ENCODE measurements at regions not wholly inside any gene's neighbourhood (a gene's known extent, or its start where the extent isn't known, plus 50 kb on each side); places are given as distances from the start of the nearest gene placed in this dataset.

DNA sequence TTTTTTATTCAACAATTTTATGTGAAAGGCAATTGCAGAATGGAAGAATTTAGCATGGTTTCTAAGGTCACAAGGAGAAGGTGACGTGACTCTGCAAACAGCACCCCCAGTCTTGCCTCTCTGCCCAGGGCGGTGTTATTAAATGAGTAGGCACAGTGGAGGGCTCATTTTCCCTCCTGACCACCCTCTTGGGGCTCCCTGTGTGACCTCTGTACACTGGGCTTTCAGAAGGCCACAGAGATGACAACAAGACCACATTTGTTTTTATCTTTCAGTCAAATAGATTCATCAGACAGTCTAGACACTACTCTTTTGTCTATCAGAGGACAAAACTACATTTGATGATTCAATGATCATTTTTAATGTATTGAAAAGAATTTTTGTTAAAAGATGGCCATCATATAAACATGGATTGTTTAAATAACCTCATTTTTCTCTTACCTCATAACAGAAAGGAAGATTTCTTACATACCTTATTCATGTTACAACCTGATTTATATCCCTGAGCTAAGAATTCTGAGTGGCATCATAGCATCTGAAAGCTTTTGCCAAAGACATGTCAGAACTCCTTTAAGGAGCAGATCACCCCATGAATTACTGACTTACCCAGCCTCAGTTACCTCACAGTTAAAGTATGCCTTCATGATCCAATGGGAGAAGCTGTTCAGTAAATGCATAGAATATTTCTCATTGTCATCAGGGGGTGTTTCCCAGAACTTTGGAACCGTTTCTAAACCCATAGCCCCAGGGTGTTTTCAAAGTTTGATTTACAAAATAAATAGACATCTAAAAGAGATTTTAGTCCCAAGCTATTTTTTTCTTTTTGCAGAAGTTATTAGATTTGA, 184.0 kb upstream of the RFC3 start:
- DNase-seq, result no peak
- Histone ChIP-seq H3K4me3 (ENCODE audit: insufficient read depth, low read depth, low read length) (no peak overlapping the region), H3K36me3 (replicated peaks; ENCODE audit: control insufficient read depth, insufficient read depth, low read length) (no peaks in the 10 kb centered on the region), H3K27me3 (ENCODE audit: control insufficient read depth, insufficient read depth, low read length) (no peaks in the 10 kb centered on the region)

DNA sequence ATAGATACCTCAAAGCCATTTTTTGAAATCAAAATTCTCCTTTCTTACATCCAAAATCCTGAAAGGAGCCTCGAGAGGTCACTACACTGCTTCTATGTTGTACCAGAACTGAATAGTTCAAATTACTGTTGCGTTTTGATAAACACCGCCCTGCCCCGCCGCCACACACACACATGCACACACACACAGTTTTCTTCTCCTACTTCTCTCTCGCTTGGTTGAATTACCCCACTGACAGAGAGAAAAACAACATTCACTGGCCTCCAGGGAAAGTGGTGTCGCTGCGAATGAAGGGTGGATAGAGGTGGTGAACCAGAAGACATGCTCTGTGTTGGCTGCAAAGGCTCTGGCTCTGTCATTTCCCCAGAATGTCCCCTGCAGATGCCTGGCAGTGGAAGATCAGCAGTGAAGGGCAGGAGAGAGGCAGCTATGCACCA, 183.4 kb upstream of the RFC3 start:
- Histone ChIP-seq H3K27me3 (ENCODE audit: control insufficient read depth, insufficient read depth, low read length) (no peaks in the 10 kb centered on the region), H3K36me3 (replicated peaks; ENCODE audit: control insufficient read depth, insufficient read depth, low read length) (no peaks in the 10 kb centered on the region), H3K4me3 (ENCODE audit: insufficient read depth, low read depth, low read length) (no peak overlapping the region)
- no peak for DNase-seq

DNA sequence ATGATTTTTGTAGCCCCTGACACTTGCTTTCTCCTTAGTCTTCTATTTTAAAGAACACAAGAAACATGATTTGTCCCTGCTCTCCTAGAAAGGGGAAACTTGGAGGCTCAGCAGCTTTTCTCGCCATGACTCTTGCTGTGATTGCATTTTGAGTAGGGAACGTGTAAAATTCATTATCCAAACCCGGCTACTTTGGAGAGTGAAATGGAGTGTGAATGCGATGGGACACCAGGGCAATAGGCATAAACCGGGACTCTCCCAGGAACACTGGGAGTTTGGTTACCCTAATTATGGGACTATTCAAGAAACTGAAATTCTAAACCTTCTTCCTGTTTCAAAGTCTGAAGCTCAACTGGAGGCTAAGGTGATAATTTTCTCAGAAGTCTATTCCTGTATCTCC, 181.7 kb upstream of the RFC3 start:
- no peak overlapping the region for H3K4me3 ChIP-seq (ENCODE audit: insufficient read depth, low read depth, low read length)
- no peaks in the 10 kb centered on the region for H3K36me3 ChIP-seq (replicated peaks; ENCODE audit: control insufficient read depth, insufficient read depth, low read length)
- no peaks in the 10 kb centered on the region for H3K27me3 ChIP-seq (ENCODE audit: control insufficient read depth, insufficient read depth, low read length)
- DNase-seq, result no peak

DNA sequence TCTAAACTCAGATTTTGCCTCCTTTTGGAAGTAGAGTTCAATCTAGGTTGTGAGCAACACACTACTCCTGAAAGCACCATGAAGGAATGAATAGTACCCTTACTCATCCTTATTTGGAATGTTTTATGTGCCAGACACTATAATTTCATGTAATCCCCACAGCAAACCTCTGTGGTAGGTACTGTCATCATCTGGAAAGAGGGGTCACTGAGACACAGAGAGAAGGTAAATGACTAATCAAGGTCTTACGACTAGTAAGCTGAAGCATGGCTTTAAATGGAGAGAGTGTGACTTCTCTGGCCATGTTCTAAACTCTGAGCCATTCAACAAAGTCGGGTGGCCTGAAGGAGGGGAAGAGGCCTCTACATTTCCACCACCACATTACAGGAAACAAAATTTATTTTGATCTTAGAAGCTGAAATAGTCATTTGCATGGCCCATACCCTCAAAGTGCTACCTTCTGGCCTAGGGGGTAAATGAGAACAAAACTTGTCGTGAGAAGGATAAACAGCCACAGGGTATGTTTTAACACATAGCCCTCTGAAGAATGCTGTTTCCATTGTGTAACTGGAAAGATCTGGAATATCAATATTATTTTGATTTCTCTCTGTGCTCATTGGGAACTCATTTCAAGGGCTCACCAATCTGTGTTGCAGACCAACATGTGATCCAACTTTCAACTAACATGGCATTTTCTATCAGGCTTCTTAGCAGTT, 180.8 kb upstream of the RFC3 start:
- Histone ChIP-seq H3K4me3 (ENCODE audit: insufficient read depth, low read depth, low read length) (no peak overlapping the region), H3K27me3 (ENCODE audit: control insufficient read depth, insufficient read depth, low read length) (no peaks in the 10 kb centered on the region), H3K36me3 (replicated peaks; ENCODE audit: control insufficient read depth, insufficient read depth, low read length) (no peaks in the 10 kb centered on the region)
- no peak for DNase-seq

DNA sequence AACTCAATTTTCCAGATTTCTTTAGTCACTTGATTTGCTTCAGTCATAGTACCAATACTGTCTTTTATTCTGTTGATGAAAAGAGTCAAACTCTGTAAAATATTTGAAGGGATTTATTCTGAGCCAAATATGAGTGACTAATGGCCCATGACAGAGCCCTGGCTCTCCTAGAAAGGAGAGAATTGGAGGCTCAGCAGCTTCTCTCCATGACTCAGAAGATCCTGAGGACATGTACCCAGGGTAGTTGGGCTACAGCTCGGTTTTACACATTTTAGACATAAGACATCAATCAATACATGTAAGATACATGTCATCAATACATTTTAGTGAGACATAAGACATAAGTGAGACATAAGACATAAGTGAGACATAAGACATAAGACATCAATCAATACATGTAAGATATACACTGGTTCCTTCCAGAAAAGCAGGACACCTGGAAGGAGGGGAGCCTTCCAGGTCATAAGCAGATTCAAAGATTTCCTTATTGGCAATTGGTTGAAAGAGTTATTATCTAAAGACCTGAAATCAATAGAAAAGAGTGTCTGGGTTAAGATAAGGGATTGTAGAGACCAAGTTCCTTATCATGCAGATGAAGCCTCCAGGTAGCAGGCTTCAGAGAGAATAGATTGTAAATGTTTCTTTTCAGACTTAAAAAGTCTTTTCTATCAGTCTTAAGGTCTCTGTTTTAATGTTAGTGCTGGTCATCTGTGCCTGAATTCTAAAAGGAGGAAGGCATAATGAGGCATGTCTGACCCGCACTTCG, 179.8 kb upstream of the RFC3 start:
- DNase-seq, result no peak
- Histone ChIP-seq H3K36me3 (replicated peaks; ENCODE audit: control insufficient read depth, insufficient read depth, low read length) (no peaks in the 10 kb centered on the region), H3K4me3 (ENCODE audit: insufficient read depth, low read depth, low read length) (no peak overlapping the region), H3K27me3 (ENCODE audit: control insufficient read depth, insufficient read depth, low read length) (no peaks in the 10 kb centered on the region)

DNA sequence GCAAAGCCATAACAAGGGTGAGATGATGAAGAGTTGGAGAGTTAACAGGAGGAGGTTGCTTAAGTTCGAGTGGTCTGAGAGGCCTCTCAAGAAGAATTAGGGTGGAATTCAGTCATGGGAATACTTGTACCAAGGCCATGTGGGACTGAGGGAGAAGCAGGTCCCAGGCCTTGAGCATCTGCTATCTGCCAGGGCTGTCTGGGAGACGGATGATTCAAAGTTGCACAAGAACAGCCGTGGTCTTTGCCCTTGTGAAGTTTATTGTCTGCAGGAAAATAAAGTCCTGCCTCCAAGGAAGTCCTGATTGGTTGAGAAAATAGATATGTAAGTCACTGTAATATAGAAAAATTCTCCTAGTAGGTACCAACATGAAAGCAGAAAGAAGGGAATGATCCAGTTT, 178.8 kb upstream of the RFC3 start:
- Histone ChIP-seq H3K4me3 (ENCODE audit: insufficient read depth, low read depth, low read length) (no peak overlapping the region), H3K27me3 (ENCODE audit: control insufficient read depth, insufficient read depth, low read length) (no peaks in the 10 kb centered on the region), H3K36me3 (replicated peaks; ENCODE audit: control insufficient read depth, insufficient read depth, low read length) (no peaks in the 10 kb centered on the region)
- DNase-seq, result no peak

DNA sequence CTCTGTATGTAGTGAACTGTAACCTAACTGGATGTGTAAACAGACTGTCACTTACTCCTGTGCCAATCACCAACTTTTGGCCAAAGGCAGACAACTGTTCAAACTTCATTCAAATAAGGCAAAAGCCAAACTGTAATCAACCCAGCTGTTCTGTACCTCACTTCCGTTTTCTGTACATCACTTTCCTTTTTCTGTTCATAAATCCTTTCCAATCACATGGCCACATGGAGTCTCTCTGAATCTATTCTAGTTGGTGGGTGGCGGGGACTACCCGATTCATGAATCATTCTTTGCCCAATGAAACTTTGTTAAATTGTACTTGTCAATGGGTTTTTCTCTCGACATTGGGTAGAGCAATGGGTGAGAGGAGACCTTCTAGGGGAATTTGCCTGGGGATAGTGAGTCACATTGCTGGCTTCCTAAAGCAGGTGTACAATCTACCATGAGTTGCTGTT, 178.3 kb upstream of the RFC3 start:
- DNase-seq, result no peak
- H3K36me3 ChIP-seq (replicated peaks; ENCODE audit: control insufficient read depth, insufficient read depth, low read length), result no peaks in the 10 kb centered on the region
- no peak overlapping the region for H3K4me3 ChIP-seq (ENCODE audit: insufficient read depth, low read depth, low read length)
- no peaks in the 10 kb centered on the region for H3K27me3 ChIP-seq (ENCODE audit: control insufficient read depth, insufficient read depth, low read length)

DNA sequence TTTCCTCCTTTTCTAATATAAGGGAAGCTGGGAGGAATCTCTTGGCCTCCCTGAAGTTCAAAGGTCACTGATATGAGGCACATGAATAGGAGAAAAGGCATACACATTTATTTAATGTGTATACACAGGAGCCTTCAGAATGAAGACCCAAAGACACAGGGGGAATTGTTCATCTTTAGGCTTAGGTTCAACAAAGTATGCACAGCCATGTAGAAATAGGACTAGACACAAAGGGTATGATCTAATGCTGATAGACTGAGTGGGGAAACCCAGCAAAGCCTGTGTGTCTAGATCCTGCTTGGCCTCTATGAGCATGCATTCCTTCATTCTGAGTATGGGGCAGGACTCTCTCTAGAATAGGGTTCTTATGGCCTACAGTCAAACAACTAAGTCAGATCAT, 177.1 kb upstream of the RFC3 start:
- Histone ChIP-seq H3K27me3 (ENCODE audit: control insufficient read depth, insufficient read depth, low read length) (no peaks in the 10 kb centered on the region), H3K36me3 (replicated peaks; ENCODE audit: control insufficient read depth, insufficient read depth, low read length) (no peaks in the 10 kb centered on the region), H3K4me3 (ENCODE audit: insufficient read depth, low read depth, low read length) (no peak overlapping the region)
- DNase-seq, result no peak

DNA sequence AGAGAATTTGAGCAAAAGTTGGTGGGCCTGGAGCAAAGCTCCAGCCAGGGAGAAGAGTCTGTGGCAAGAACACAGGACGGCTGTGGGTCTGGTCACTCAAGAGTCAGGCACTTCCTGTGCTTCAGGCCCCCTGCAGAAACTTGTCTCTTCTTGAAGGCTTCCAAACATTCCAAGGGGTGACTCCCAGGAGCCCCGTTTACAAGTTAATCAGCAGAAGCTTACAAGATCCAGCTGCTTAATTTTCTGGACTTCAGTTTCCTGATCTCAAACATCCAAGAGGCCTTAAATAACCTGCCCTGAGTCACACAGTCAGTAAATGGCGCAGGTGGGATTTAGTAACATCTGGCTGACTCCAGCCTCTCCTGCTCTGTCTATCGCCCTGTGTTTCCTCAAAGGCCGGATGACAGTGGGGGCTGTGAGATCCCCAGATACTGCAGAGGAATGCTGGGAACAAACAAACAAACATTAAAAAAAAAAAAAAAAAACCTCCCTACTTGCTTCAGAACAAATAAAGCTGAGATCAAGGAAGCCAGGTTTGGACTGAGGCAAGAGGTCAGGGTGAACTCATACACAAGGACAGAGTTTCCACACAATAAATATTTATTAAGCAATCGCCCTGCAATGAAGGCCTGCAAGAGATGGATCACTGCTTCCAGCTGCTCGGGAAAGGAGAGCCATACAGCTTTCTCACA, 175.4 kb upstream of the RFC3 start:
- DNase-seq, result no peak
- no peaks in the 10 kb centered on the region for H3K36me3 ChIP-seq (replicated peaks; ENCODE audit: control insufficient read depth, insufficient read depth, low read length)
- H3K27me3 ChIP-seq (ENCODE audit: control insufficient read depth, insufficient read depth, low read length), result no peaks in the 10 kb centered on the region

DNA sequence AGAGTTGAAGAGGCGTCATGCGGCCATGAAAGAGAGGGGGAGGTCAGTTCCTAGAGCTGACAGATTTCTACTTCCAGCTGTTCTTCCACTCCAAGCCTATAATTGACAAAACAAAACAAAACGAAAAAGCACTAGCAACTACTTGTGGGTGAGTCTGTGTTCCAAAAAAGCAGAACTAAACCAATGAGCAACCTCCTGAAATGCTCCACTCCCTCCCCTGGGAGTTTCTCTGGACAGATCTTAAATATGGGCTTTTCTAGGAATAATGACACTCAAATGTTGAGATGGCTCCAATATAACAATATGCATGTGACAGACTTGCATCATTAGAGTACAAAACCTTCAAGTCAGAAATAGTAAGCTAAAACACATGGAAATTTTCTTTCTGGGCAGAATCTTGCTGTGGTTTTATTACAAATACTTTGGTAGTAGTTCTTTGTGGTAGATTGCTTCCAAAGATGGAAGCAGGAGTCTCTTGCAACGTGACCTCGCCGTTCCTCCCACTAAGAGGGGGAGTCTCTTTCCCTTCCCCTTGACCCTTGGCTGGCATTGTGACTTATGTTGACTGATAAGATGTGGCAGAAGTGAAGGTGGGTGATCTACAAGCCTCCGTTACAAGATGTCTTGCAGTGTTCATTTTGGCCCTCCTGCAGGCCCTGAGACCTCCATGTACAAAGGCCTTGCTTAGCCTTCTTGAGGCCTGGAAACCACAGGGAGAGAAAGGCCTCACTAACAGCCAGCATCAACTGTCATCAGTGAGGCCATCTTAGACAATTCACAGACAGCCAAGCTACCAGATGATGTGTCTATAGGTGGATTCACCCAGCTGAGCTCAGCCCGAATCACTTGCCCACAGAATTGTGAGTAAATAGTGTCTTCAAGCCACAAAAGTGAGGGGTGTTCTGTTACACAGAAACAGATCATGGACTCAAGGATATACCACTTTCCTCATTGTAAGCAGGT, 173.1 kb upstream of the RFC3 start:
- H3K36me3 ChIP-seq (replicated peaks; ENCODE audit: control insufficient read depth, insufficient read depth, low read length), result no peaks in the 10 kb centered on the region
- no peaks in the 10 kb centered on the region for H3K27me3 ChIP-seq (ENCODE audit: control insufficient read depth, insufficient read depth, low read length)
- H3K4me3 ChIP-seq (ENCODE audit: insufficient read depth, low read depth, low read length), result no peak overlapping the region
- DNase-seq, result no peak

More for the DNA sequence above, 175.4 kb upstream of the RFC3 start:
- no peak overlapping the region for H3K4me3 ChIP-seq (ENCODE audit: insufficient read depth, low read depth, low read length)

DNA sequence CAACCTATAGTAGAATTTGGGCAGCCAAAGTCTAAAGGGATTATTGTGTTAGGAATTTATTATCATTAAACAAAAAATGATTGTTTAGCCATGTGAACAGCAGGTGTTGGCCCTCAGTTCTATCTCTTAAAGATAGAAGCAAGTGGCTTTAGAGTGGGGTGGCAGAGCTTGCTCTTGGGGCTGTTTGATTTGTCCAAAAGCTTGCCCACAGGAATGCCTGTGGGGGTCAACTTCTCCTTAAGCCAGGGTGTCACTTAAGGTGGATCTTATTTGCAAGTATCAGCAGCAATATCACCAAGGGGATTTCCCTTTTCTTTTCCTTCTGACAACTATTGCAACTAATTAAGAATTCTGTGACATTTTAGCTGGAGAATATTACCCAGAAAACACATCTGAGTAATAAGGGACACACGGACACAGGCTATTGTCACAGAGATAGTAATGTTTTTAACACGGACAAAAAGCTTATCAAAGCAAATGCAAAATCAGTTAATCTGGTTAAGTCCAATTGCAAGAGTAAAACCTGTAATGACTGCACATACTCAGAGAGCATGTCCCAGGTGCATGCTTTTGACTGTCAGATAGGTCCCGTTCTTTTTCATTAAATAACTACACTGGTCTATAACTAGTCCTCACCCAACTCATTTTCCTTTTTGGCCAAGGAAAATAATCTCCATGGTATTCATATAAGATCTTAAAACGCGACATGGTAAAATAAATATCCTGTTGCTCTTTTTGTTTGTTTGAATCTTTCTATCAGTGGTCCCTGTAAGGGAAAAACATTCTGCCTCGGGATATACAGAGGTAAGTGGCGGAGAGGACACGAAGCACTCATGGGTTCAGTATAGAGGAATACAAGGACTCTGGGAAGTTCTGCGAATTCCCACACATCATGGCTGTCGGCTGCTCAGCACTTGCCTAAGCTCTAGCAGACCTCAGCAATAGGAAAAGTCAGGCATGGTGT, 172.1 kb upstream of the RFC3 start:
- Histone ChIP-seq H3K36me3 (replicated peaks; ENCODE audit: control insufficient read depth, insufficient read depth, low read length) (no peaks in the 10 kb centered on the region), H3K4me3 (ENCODE audit: insufficient read depth, low read depth, low read length) (no peak overlapping the region), H3K27me3 (ENCODE audit: control insufficient read depth, insufficient read depth, low read length) (no peaks in the 10 kb centered on the region)
- no peak for DNase-seq

DNA sequence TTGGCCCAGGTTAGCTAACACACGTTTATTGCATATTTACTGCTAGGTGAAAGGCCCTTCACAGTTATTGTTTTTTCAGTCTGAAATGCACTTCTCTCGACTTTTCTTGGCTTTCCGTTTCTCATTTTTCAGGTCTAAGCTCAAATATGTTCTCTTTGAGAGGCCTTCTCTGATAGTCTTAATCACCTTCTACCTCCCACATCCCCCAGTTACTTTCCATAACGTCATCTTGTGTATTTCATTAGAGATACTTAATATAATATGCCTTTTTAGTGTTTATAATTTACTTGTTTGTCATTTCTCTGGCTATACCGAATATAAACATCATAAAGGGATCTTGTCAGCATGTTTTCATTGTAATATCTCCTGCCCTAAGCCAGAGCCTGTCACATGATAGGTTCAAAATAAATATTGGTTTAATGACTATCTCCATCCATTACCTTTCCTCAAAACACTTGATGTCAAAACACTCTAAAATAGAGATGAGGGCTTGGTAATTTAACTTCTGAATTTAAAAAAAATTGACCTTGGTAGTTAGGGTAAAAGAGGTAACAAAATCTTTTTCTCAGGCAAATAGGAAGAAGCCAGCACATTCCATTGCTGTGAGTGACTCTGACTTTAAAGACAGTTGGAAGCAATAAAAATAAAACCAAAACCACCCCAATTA, 168.6 kb upstream of the RFC3 start:
- Histone ChIP-seq H3K4me3 (ENCODE audit: insufficient read depth, low read depth, low read length) (no peak overlapping the region), H3K36me3 (replicated peaks; ENCODE audit: control insufficient read depth, insufficient read depth, low read length) (no peaks in the 10 kb centered on the region), H3K27me3 (ENCODE audit: control insufficient read depth, insufficient read depth, low read length) (no peaks in the 10 kb centered on the region)
- no peak for DNase-seq

All from H7 (cell line).